Left ventricle myocardium inferior (tissue), 1 donor: ENCODE measurements at regions not wholly inside any gene's neighbourhood (a gene's known extent, or its start where the extent isn't known, plus 50 kb on each side); places are given as distances from the start of the nearest gene placed in this dataset.

ENCODE experiments used
- DNase-seq: peaks from one replicate; pipeline ENCODE4 v3.0.0-alpha.2; 2020
- H3K27ac ChIP-seq: fragments of 200-600 bp; replicated peaks from 2 replicates; pipeline ENCODE4 v1.8.0; 2021
- H3K27me3 ChIP-seq: fragments of 200-600 bp; 2 replicates; pipeline ENCODE4 v1.8.0; 2021; ENCODE audit warnings: low read depth
- H3K36me3 ChIP-seq: fragments of 200-600 bp; 2 replicates; pipeline ENCODE4 v1.8.0; 2021
- H3K4me1 ChIP-seq: fragments of 200-600 bp; 2 replicates; pipeline ENCODE4 v1.8.0; 2021
- H3K4me3 ChIP-seq: fragments of 200-600 bp; 2 replicates; pipeline ENCODE4 v1.8.0; 2021; ENCODE audit warnings: mild to moderate bottlenecking, moderate library complexity
- H3K9me3 ChIP-seq: fragments of 200-600 bp; replicated peaks from 2 replicates; pipeline ENCODE4 v1.8.0; 2021
- CTCF ChIP-seq: fragments of 200-600 bp; IDR thresholded peaks from 2 replicates; pipeline ENCODE4 v1.8.0; 2021; ENCODE audit warnings: antibody characterized with exemption, mild to moderate bottlenecking, borderline replicate concordance
- intact Hi-C: fragments of 100-400 bp; cut with micrococcal nuclease; formaldehyde crosslinking; loops from one replicate; pipeline ENCODE4 v1.11.0; 2022
- donor health status: DM: no; HTN: yes; CAD: no; lungs with severe emphysema.

- Histone ChIP-seq H3K4me1 (no peaks in the 10 kb centered on the region), H3K9me3 (peaks cover 11% of the 10 kb centered on the region), H3K27me3 (peaks cover 5% of the 10 kb centered on the region), H3K27ac (no peak overlapping the region), H3K4me3 (no peak overlapping the region), H3K36me3 (no peaks in the 10 kb centered on the region)
- DNase-seq: no peak
- no peak for TF ChIP-seq CTCF
- intact Hi-C loops: no loop called here
Measured at GRCh38 chr16:5838071-5838470, 740.5 kb upstream of the EEF2KMT start.

GRCh38 chr16:5837007-5837670, 739.5 kb upstream of the EEF2KMT start:
- no peaks in the 10 kb centered on the region for H3K4me1 ChIP-seq
- no peak overlapping the region for H3K4me3 ChIP-seq
- intact Hi-C loops: no loop called here
- no peaks in the 10 kb centered on the region for H3K36me3 ChIP-seq
- peaks cover 5% of the 10 kb centered on the region for H3K27me3 ChIP-seq
- H3K27ac ChIP-seq: no peak overlapping the region
- H3K9me3 ChIP-seq: peaks cover 11% of the 10 kb centered on the region
- no peak for TF ChIP-seq CTCF
- DNase-seq: no peak

GRCh38 chr16:5835876-5836275, 738.3 kb upstream of the EEF2KMT start:
- Histone ChIP-seq H3K9me3 (peaks cover 11% of the 10 kb centered on the region), H3K4me3 (no peak overlapping the region), H3K4me1 (no peaks in the 10 kb centered on the region), H3K36me3 (no peaks in the 10 kb centered on the region), H3K27me3 (peaks cover 5% of the 10 kb centered on the region), H3K27ac (no peak overlapping the region)
- no peak for TF ChIP-seq CTCF
- no peak for DNase-seq
- intact Hi-C loops: no loop called here

GRCh38 chr16:5826332-5826731, 728.7 kb upstream of the EEF2KMT start:
- Histone ChIP-seq H3K27me3 (no peaks in the 10 kb centered on the region), H3K27ac (no peak overlapping the region), H3K4me1 (no peaks in the 10 kb centered on the region), H3K4me3 (no peak overlapping the region), H3K9me3 (peaks cover 7% of the 10 kb centered on the region), H3K36me3 (no peaks in the 10 kb centered on the region)
- intact Hi-C loops: no loop called here
- DNase-seq: no peak
- no peak for TF ChIP-seq CTCF

GRCh38 chr16:5820472-5820871, 722.9 kb upstream of the EEF2KMT start:
- intact Hi-C loops: no loop called here
- Histone ChIP-seq H3K4me3 (no peak overlapping the region), H3K27me3 (no peaks in the 10 kb centered on the region), H3K4me1 (no peaks in the 10 kb centered on the region), H3K9me3 (peaks cover 8% of the 10 kb centered on the region), H3K36me3 (no peaks in the 10 kb centered on the region), H3K27ac (no peak overlapping the region)
- no peak for DNase-seq
- TF ChIP-seq CTCF: no peak
